DMS153 (cell line): ENCODE measurements at regions not wholly inside any gene's neighbourhood (a gene's known extent, or its start where the extent isn't known, plus 50 kb on each side); places are given as distances from the start of the nearest gene placed in this dataset.
"Not testable (repeated sequence)": the region's sequence is repeated elsewhere in the genome, so short reads cannot be mapped to it uniquely, and the experiment has no call there.

Experiments
- DNase-seq: peaks from one replicate; lab custom pipeline; 2025; lab: John Stamatoyannopoulos, UW

DNA sequence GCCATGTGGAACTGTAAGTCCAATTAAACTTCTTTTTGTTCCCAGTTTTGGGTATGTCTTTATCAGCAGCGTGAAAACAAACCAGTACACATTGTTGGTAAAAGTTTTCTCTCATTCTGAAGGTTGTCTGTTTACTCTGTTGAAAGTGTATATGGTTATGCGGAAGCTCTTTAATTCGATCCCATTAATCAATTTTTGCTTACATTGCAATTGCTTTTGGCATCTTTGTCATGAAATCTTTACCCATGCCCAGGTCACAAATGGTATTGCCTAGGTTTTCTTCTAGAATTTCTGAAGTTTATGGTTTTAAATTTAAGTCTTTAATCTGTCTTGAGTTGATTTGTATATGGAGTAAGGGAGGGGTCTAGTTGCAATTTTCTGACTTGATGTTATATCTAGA is 1901.9 kb downstream of the MAT2B start:
- DNase-seq, result no peak

DNA sequence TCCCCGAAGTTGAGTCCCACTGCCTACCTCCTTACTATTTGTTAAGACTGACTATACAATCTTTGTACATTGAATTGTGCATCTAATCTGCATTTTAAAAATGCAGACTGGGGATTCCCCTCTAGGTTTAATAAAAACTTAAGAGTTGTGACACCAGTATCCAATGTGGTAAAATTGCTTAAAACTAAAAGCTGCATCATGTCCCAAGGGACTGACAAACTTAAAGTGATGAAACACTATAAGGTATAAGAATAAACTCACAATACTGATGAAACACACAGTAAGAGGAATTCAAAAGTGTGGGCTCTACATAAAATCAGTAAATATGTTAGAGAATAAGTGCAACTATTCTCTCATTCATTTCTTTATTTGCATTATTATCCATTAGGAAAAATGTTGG is 1905.1 kb downstream of the MAT2B start:
- DNase-seq, result no peak

DNA sequence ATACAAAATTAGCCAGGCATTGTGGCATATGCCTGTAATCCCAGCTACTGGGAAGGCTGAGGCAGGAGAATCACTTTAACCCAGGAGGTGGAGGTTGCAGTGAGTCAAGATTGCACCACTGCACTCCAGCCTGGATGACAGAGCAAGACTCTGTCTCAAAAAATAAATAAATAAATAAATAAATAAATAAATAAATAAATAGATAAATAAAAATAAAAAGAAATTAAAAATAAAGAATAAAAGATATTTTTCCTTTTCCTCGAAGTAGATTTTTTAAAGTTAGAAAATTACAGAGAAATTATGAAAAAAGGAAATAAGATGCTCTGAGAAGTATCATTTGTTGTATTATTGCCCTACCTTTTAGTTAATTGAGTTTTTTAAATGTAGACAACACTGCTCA is 1906.1 kb downstream of the MAT2B start:
- not testable (repeated sequence) for DNase-seq

GRCh38 chr5:165420493-165420892 is 1915.1 kb downstream of the MAT2B start:
- DNase-seq, result no peak

GRCh38 chr5:165423697-165424299 is 1918.4 kb downstream of the MAT2B start:
- no peak for DNase-seq

DNA sequence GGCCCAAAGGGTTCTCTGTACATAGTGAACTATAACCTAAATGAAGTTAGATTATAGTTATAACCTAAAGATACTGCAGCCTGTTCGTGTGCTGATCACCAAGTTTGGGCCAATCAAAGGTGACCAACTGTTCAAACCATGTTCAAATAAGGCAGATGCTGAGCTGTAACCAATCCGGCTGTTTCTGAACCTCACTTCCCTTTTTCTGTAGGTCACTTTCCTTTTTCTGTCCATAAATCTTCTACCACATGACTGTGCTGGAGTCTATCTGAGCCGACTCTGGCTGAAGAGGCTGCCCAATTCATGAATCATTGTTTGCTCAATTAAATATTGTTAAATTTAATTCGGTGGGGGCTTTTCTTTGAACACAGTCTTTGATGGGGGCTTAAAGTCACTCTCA is 1920.2 kb downstream of the MAT2B start:
- DNase-seq, result no peak

- DNase-seq, result no peak
Observed at GRCh38 chr5:165448753-165449152, 1943.3 kb downstream of the MAT2B start.

- DNase-seq, result no peak
Observed at GRCh38 chr5:165457859-165458481, 1952.6 kb downstream of the MAT2B start.

GRCh38 chr5:165459232-165459631 is 1953.8 kb downstream of the MAT2B start:
- no peak for DNase-seq

- no peak for DNase-seq
Observed at GRCh38 chr5:165460911-165461310, 1955.5 kb downstream of the MAT2B start.

DNA sequence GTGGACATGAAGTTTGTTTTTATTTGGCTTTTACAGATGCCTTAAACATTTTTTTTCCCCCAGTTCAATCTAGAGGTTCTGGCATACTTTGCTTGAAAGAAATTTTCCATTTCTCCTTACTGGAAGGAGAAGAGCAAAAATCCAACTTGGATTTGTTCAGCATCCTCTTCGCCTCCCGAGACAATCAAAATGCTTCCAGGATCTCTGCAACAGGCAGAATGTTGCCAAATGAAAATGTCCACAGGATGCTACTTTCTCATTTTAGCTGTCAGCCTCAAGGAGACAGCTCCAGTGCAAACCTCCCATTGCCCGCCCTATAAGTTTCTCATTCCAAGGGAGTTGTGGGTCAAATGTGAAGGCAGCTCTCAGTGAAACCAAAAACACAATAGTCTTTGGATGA is 1972.1 kb downstream of the MAT2B start:
- DNase-seq, result no peak

- DNase-seq, result no peak
Observed at GRCh38 chr5:165495829-165496380, 1990.5 kb downstream of the MAT2B start.

- DNase-seq, result no peak
Observed at GRCh38 chr5:165497707-165498106, 1992.3 kb downstream of the MAT2B start.

- DNase-seq, result no peak
Observed at GRCh38 chr5:165502893-165503691, 1997.7 kb downstream of the MAT2B start.

GRCh38 chr5:165504674-165505073 is 1999.3 kb downstream of the MAT2B start:
- no peak for DNase-seq

GRCh38 chr5:165508286-165508685 is 2002.9 kb downstream of the MAT2B start:
- no peak for DNase-seq

- no peak for DNase-seq
Observed at GRCh38 chr5:165508861-165509260, 2003.4 kb downstream of the MAT2B start.

- DNase-seq, result no peak
Observed at GRCh38 chr5:165521816-165522610, 2016.6 kb downstream of the MAT2B start.

- no peak for DNase-seq
Observed at GRCh38 chr5:165525271-165525670, 2019.9 kb downstream of the MAT2B start.

- no peak for DNase-seq
Observed at GRCh38 chr5:165526357-165526756, 2020.9 kb downstream of the MAT2B start.

DNA sequence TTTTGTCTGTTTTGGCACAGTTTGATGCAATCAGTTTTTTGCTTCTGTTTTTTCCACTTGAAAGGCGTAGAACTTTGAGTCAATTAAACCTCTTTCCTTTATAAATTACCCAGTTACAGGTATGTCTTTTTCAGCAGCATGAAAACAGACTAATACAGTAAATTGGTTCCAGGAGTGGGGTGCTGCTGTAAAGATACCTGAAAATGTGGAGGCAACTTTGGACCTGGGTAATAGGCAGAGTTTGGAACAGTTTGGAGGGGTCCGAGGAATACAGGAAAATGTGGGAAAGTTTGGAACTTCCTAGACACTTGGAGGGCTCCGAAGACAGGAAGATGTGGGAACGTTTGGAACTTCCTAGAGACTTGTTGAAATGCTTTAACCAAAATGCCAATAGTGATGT is 2022.2 kb downstream of the MAT2B start:
- DNase-seq, result no peak

DNA sequence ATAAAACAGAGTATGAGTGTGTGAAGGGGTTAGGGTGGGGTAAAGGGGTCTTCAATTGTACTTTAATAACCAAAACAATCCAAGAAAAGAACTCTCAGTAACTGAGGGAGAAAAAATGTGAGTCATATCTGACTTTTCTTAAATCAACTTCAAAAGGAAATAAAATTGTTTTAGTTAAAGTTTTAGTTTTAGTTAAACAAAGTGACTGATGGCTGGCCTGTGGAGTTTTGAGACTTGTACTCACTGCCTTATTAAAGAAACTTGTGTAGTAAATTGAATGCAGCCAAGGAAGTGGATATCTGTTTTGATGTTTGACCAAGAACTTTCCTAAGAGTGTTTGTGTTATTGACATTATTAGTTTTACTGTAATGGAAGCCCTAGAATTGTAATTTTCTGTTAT is 2032.6 kb downstream of the MAT2B start:
- no peak for DNase-seq
